ENCODE measurements at regions not wholly inside any gene's neighbourhood (a gene's known extent, or its start where the extent isn't known, plus 50 kb on each side); places are given as distances from the start of the nearest gene placed in this dataset.

DNA sequence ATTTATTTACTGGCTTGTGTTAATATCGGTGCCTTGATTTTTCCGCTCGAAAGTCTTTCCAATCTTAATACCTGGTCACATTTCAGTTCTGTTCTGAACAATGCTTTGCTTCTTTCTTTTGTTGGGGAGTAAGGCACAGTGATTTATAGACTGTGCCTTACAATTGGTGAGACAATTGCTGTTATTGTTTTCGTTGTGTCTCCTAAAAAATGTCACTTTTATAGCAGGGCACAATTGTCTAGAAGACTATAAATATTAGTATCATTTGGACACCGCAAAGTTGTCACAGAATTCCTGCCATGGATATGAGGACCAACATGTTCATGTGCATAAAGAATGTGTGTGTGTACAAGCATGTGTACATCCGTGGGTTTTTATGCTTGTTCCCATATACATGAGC lies 231.9 kb downstream of the INSIG2 start:
- Histone ChIP-seq H3K4me3 (ENCODE audit: low read depth, low read length) (no peak overlapping the region), H3K27me3 (replicated peaks; ENCODE audit: control insufficient read depth, insufficient read depth, low read length) (no peaks in the 10 kb centered on the region), H3K4me1 (peaks cover 12% of the 10 kb centered on the region; the same call in 1 of the 2 replicates), H3K9me3 (no peaks in the 10 kb centered on the region), H3K36me3 (ENCODE audit: control insufficient read depth, insufficient read depth, low read length) (no peaks in the 10 kb centered on the region)
- Mint-ChIP-seq H3K27ac (ENCODE audit: unreplicated experiment) (no peak overlapping the region), H3K4me1 (ENCODE audit: low read depth, unreplicated experiment) (peaks cover 26% of the 10 kb centered on the region), H3K9me3 (ENCODE audit: unreplicated experiment) (no peaks in the 10 kb centered on the region), H3K27me3 (ENCODE audit: insufficient read depth, unreplicated experiment) (no peaks in the 10 kb centered on the region), H3K36me3 (ENCODE audit: insufficient read depth, unreplicated experiment) (no peaks in the 10 kb centered on the region), H3K4me3 (ENCODE audit: unreplicated experiment) (no peak overlapping the region)
- intact Hi-C loops (cut with micrococcal nuclease; ENCODE audit: unreplicated experiment): loop anchor here (5.0 kb wide), 1 partner anchor 118 kb away; no protein-coding TSS in a partner anchor
- DNase-seq: no peak
- BruUV-seq (replicated peaks): no TSS peak
- CTCF ChIA-PET: no interaction called here
- POLR2A ChIA-PET: no interaction called here
- TF ChIP-seq, protein P1, sequence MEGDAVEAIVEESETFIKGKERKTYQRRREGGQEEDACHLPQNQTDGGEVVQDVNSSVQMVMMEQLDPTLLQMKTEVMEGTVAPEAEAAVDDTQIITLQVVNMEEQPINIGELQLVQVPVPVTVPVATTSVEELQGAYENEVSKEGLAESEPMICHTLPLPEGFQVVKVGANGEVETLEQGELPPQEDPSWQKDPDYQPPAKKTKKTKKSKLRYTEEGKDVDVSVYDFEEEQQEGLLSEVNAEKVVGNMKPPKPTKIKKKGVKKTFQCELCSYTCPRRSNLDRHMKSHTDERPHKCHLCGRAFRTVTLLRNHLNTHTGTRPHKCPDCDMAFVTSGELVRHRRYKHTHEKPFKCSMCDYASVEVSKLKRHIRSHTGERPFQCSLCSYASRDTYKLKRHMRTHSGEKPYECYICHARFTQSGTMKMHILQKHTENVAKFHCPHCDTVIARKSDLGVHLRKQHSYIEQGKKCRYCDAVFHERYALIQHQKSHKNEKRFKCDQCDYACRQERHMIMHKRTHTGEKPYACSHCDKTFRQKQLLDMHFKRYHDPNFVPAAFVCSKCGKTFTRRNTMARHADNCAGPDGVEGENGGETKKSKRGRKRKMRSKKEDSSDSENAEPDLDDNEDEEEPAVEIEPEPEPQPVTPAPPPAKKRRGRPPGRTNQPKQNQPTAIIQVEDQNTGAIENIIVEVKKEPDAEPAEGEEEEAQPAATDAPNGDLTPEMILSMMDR (IDR thresholded peaks at IDR 0.05; ENCODE audit: insufficient read depth in 1 of 2, low read depth in 1 of 2, low read length in 1 of 2, severe bottlenecking in 1 of 2, unreplicated experiment in 1 of 2): no peak

DNA sequence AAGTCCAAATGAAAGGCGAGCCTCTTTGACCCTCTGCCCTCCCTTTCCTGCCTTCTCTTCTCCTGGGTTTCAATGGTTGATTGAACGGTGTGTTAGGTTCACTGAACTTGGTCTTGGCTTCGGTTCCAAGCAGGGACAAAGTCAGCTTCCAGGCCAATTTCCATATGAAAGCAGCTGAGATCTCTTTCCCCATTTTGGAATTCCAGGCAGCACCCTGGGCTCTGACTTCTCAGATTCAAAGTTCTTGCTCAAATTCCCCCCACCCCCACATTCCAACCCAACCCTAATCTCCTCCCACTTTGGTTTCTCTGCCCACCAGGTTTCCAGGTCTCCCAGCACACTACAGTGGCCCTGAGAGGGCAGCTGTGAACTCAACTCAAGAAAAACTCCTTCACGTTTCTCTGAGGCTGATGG lies 231.0 kb downstream of the INSIG2 start:
- Mint-ChIP-seq H3K4me1 (ENCODE audit: low read depth, unreplicated experiment) (peaks cover 26% of the 10 kb centered on the region), H3K36me3 (ENCODE audit: insufficient read depth, unreplicated experiment) (no peaks in the 10 kb centered on the region), H3K27me3 (ENCODE audit: insufficient read depth, unreplicated experiment) (no peaks in the 10 kb centered on the region), H3K9me3 (ENCODE audit: unreplicated experiment) (no peaks in the 10 kb centered on the region), H3K4me3 (ENCODE audit: unreplicated experiment) (no peak overlapping the region), H3K27ac (ENCODE audit: unreplicated experiment) (no peak overlapping the region)
- TF ChIP-seq, protein P1 (IDR thresholded peaks at IDR 0.05; ENCODE audit: insufficient read depth in 1 of 2, low read depth in 1 of 2, low read length in 1 of 2, severe bottlenecking in 1 of 2, unreplicated experiment in 1 of 2): no peak
- Histone ChIP-seq H3K4me3 (ENCODE audit: low read depth, low read length) (no peak overlapping the region), H3K27me3 (replicated peaks; ENCODE audit: control insufficient read depth, insufficient read depth, low read length) (no peaks in the 10 kb centered on the region), H3K4me1 (peaks cover 12% of the 10 kb centered on the region; the same call in 1 of the 2 replicates), H3K9me3 (no peaks in the 10 kb centered on the region), H3K36me3 (ENCODE audit: control insufficient read depth, insufficient read depth, low read length) (no peaks in the 10 kb centered on the region)
- POLR2A ChIA-PET: no interaction called here
- CTCF ChIA-PET: no interaction called here
- no peak for DNase-seq
- intact Hi-C loops (cut with micrococcal nuclease; ENCODE audit: unreplicated experiment): no loop called here
- BruUV-seq (replicated peaks): no TSS peak

DNA sequence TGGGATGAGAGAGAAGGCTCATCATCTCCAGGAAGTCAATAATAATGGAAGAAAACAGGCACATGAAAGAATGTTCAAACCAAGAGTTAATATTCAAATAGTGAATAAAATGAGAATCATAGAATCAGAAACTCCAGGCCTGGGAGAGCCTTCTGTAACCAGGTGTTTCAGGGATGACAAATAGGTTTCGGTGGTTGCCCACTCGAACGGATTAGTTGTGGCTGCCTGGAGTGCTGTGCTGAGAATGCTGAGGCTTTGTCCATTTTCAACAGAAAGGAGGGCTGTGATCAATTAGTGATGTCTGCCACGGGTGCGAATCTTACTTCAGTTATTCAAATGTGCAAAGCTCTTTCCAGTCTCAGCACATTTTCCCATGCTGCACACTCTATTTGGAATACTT lies 227.3 kb downstream of the INSIG2 start:
- BruUV-seq (replicated peaks): no TSS peak
- H3K36me3 ChIP-seq (ENCODE audit: control insufficient read depth, insufficient read depth, low read length): no peaks in the 10 kb centered on the region
- H3K4me3 Mint-ChIP-seq (ENCODE audit: unreplicated experiment): no peak overlapping the region
- no peaks in the 10 kb centered on the region for H3K9me3 ChIP-seq
- no peaks in the 10 kb centered on the region for H3K9me3 Mint-ChIP-seq (ENCODE audit: unreplicated experiment)
- no peaks in the 10 kb centered on the region for H3K27me3 Mint-ChIP-seq (ENCODE audit: insufficient read depth, unreplicated experiment)
- POLR2A ChIA-PET: no interaction called here
- H3K36me3 Mint-ChIP-seq (ENCODE audit: insufficient read depth, unreplicated experiment): no peaks in the 10 kb centered on the region
- H3K4me1 ChIP-seq: no peaks in the 10 kb centered on the region; the same call in 1 of the 2 replicates
- no peak for DNase-seq
- H3K4me1 Mint-ChIP-seq (ENCODE audit: low read depth, unreplicated experiment): peaks cover 11% of the 10 kb centered on the region
- TF ChIP-seq, protein P1 (IDR thresholded peaks at IDR 0.05; ENCODE audit: insufficient read depth in 1 of 2, low read depth in 1 of 2, low read length in 1 of 2, severe bottlenecking in 1 of 2, unreplicated experiment in 1 of 2): no peak
- CTCF ChIA-PET: no interaction called here
- no peak overlapping the region for H3K4me3 ChIP-seq (ENCODE audit: low read depth, low read length)
- H3K27me3 ChIP-seq (replicated peaks; ENCODE audit: control insufficient read depth, insufficient read depth, low read length): no peaks in the 10 kb centered on the region
- intact Hi-C loops (cut with micrococcal nuclease; ENCODE audit: unreplicated experiment): no loop called here
- no peak overlapping the region for H3K27ac Mint-ChIP-seq (ENCODE audit: unreplicated experiment)

Measured in Caco-2 (cell line).